SU-DHL-6 (cell line): ENCODE measurements at regions not wholly inside any gene's neighbourhood (a gene's known extent, or its start where the extent isn't known, plus 50 kb on each side); places are given as distances from the start of the nearest gene placed in this dataset.

Source experiments
- EZH2phosphoT487 ChIP-seq: fragments of 200-600 bp; sonication (generic), shearing (Covaris generic); conservative IDR thresholded peaks from 2 replicates; pipeline ENCODE4 v1.6.1; 2018; ENCODE audit warnings: mild to moderate bottlenecking, antibody characterized with exemption, low read length, moderate library complexity, mixed read lengths
- TF ChIP-seq, protein P1 (sequence below): fragments of 200-600 bp; sonication (generic); IDR thresholded peaks from one replicate; pipeline ENCODE4 v1.5.1; 2017; ENCODE audit warnings: antibody characterized with exemption, mild to moderate bottlenecking, low read length, moderate library complexity; ENCODE audit not compliant: insufficient read depth, poor library complexity, severe bottlenecking

DNA sequence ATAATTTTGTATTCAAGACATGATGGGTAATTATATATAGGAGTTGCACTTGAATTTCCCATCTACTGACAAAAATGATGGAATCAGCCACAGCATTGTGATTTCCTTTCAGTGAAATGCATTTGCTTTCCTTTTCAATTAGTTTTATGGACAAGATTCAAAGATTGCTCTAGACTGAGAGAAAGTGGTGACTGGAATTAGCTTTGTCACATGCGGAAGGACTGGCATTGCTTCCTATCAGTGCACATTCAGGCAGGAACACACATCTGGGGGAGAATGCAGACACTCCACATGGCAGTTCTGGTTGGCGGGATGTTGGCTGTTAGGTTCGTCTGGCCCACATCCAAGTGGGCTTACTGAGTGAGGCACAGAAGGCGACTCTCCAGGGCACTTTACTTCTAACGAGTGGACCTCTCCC, 399.3 kb upstream of the RGMA start:
- TF ChIP-seq, protein P1, sequence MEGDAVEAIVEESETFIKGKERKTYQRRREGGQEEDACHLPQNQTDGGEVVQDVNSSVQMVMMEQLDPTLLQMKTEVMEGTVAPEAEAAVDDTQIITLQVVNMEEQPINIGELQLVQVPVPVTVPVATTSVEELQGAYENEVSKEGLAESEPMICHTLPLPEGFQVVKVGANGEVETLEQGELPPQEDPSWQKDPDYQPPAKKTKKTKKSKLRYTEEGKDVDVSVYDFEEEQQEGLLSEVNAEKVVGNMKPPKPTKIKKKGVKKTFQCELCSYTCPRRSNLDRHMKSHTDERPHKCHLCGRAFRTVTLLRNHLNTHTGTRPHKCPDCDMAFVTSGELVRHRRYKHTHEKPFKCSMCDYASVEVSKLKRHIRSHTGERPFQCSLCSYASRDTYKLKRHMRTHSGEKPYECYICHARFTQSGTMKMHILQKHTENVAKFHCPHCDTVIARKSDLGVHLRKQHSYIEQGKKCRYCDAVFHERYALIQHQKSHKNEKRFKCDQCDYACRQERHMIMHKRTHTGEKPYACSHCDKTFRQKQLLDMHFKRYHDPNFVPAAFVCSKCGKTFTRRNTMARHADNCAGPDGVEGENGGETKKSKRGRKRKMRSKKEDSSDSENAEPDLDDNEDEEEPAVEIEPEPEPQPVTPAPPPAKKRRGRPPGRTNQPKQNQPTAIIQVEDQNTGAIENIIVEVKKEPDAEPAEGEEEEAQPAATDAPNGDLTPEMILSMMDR: no peak
- no peak for TF ChIP-seq EZH2phosphoT487
